Endothelial cell of umbilical vein (primary cell): ENCODE measurements at regions not wholly inside any gene's neighbourhood (a gene's known extent, or its start where the extent isn't known, plus 50 kb on each side); places are given as distances from the start of the nearest gene placed in this dataset.

Experiments
- EZH2 ChIP-seq: IDR thresholded peaks from 2 replicates; pipeline ENCODE4 v1.6.1; 2012; ENCODE audit warnings: borderline replicate concordance, low read depth, mild to moderate bottlenecking, moderate library complexity, low read length, inconsistent platforms; ENCODE audit not compliant: severe bottlenecking
- FOS ChIP-seq: IDR thresholded peaks from 2 replicates; pipeline ENCODE4 v1.6.1; 2011; ENCODE audit warnings: mild to moderate bottlenecking, low read length, moderate library complexity, borderline replicate concordance; ENCODE audit not compliant: insufficient read depth
- MYC ChIP-seq: IDR thresholded peaks from one replicate; pipeline ENCODE4 v1.6.1; 2011; ENCODE audit warnings: mild to moderate bottlenecking, low read depth, low read length
- POLR2A ChIP-seq: IDR thresholded peaks from 2 replicates; pipeline ENCODE4 v1.6.1; 2012; ENCODE audit warnings: low read depth, mild to moderate bottlenecking, control low read depth, low read length
- POLR2AphosphoS5 ChIP-seq: IDR thresholded peaks from 2 replicates; pipeline ENCODE4 v1.6.1; 2012; ENCODE audit warnings: low read depth, mild to moderate bottlenecking, control low read depth, low read length, moderate library complexity; ENCODE audit not compliant: insufficient read depth
- TF ChIP-seq, protein P1 (sequence below), 2 donors: IDR thresholded peaks; 1 replicate in 1 of 2; 2 replicates in 1 of 2; pipeline ENCODE4 v1.5.1; 2011; ENCODE audit warnings: low read length in 2 of 2, mild to moderate bottlenecking in 2 of 2, moderate library complexity in 2 of 2, control low read depth in 1 of 2, inconsistent platforms in 1 of 2, low read depth in 1 of 2; ENCODE audit not compliant: insufficient read depth in 1 of 2; ENCODE audit errors: extremely low read depth in 1 of 2
- TF ChIP-seq, protein P2 (sequence below): IDR thresholded peaks from 2 replicates; pipeline ENCODE4 v1.6.1; 2011; ENCODE audit not compliant: insufficient read depth, insufficient read length

DNA sequence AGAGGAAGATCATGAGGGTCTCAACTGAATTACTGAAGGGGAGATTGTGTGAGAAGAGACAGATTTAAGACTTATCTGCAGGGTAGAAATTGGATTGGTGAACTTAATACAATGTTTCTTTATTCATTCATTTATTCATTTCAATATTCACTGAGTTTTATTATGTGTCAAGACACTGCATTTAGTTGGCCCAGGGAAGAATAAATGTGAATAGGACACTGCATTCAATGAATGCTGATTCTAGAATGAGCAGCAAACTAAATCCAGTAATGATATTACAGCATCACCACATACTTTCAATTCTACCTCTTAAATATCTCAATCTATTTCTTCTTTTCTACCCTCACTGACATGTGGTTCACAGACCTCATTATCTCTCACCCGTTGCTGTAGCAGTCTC lies 149.0 kb upstream of the TACR1 start:
- TF ChIP-seq EZH2, result no peak
- TF ChIP-seq MYC, result no peak
- TF ChIP-seq, protein P1, sequence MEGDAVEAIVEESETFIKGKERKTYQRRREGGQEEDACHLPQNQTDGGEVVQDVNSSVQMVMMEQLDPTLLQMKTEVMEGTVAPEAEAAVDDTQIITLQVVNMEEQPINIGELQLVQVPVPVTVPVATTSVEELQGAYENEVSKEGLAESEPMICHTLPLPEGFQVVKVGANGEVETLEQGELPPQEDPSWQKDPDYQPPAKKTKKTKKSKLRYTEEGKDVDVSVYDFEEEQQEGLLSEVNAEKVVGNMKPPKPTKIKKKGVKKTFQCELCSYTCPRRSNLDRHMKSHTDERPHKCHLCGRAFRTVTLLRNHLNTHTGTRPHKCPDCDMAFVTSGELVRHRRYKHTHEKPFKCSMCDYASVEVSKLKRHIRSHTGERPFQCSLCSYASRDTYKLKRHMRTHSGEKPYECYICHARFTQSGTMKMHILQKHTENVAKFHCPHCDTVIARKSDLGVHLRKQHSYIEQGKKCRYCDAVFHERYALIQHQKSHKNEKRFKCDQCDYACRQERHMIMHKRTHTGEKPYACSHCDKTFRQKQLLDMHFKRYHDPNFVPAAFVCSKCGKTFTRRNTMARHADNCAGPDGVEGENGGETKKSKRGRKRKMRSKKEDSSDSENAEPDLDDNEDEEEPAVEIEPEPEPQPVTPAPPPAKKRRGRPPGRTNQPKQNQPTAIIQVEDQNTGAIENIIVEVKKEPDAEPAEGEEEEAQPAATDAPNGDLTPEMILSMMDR (IDR thresholded peaks at IDR 0.05; ENCODE audit: extremely low read depth in 1 of 2, insufficient read depth in 1 of 2, low read depth in 1 of 2, low read length in 2 of 2), result no peak
- no peak for TF ChIP-seq POLR2A
- TF ChIP-seq, protein P2, sequence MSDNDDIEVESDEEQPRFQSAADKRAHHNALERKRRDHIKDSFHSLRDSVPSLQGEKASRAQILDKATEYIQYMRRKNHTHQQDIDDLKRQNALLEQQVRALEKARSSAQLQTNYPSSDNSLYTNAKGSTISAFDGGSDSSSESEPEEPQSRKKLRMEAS, result no peak
- no peak for TF ChIP-seq POLR2AphosphoS5
- no peak for TF ChIP-seq FOS
